IMR-90 (cell line): ENCODE measurements at regions not wholly inside any gene's neighbourhood (a gene's known extent, or its start where the extent isn't known, plus 50 kb on each side); places are given as distances from the start of the nearest gene placed in this dataset.

Experiments used
- ATAC-seq: fragments of 200-7000 bp; cut with Tn5 transposase; 2 replicates; pipeline ENCODE4 v1.9.1; 2020; ENCODE audit warnings: low read depth, mild to moderate bottlenecking, moderate library complexity
- BruUV-seq: library from RNA; stranded (reverse); fragments of 400-500 nt; replicated peaks from 2 replicates; lab custom pipeline; 2021; lab: Mats Ljungman, UMichigan
- CTCF ChIA-PET: fragments of 300-600 bp; formaldehyde crosslinking; extraction: SDS; loops from one replicate; lab custom pipeline; 2021; ENCODE audit warnings: antibody characterized with exemption; lab: Yijun Ruan, JAX
- POLR2A ChIA-PET: fragments of 300-600 bp; sonication (Branson Sonifier 250); formaldehyde crosslinking; loops from one replicate; lab custom pipeline; 2022; ENCODE audit warnings: antibody characterized with exemption; ENCODE audit not compliant: unreplicated experiment; lab: Charles Lee
- DNase-seq: peaks from one replicate; pipeline ENCODE4 v3.0.0; 2013
- H2AFZ ChIP-seq: replicated peaks from 2 replicates; pipeline ENCODE3; 2013; ENCODE audit warnings: low read length, mild to moderate bottlenecking; ENCODE audit not compliant: poor library complexity
- H2AK5ac ChIP-seq: 2 replicates; pipeline ENCODE4 v1.6.1; 2013; ENCODE audit warnings: low read depth, low read length, inconsistent platforms
- H2AK9ac ChIP-seq: replicated peaks from 2 replicates; pipeline ENCODE3; 2013; ENCODE audit warnings: mild to moderate bottlenecking, low read depth, low read length, moderate library complexity; ENCODE audit not compliant: poor library complexity
- H2BK120ac ChIP-seq: 2 replicates; pipeline ENCODE4 v1.6.1; 2013; ENCODE audit warnings: low read depth, low read length, inconsistent platforms
- H2BK15ac ChIP-seq: 3 replicates; pipeline ENCODE4 v1.6.1; 2013; ENCODE audit warnings: low read depth, low read length, inconsistent platforms
- H2BK20ac ChIP-seq: 2 replicates; pipeline ENCODE4 v1.6.1; 2013; ENCODE audit warnings: low read depth, mild to moderate bottlenecking, inconsistent platforms, low read length, moderate library complexity
- H2BK5ac ChIP-seq: 2 replicates; pipeline ENCODE4 v1.6.1; 2013; ENCODE audit warnings: mild to moderate bottlenecking, low read depth, low read length, inconsistent platforms; ENCODE audit not compliant: poor library complexity, severe bottlenecking
- H3K14ac ChIP-seq: replicated peaks from 2 replicates; pipeline ENCODE4 v1.6.1; 2013; ENCODE audit warnings: low read depth, low read length, inconsistent platforms
- H3K18ac ChIP-seq: 2 replicates; pipeline ENCODE4 v1.6.1; 2013; ENCODE audit warnings: low read depth, low read length, control low read depth
- H3K23ac ChIP-seq: 2 replicates; pipeline ENCODE4 v1.6.1; 2013; ENCODE audit warnings: low read depth, low read length, inconsistent platforms
- H3K27ac ChIP-seq: 2 replicates; pipeline ENCODE4 v1.5.1; 2013; ENCODE audit warnings: mild to moderate bottlenecking, control low read depth, low read length; ENCODE audit not compliant: insufficient read depth
- H3K27me3 ChIP-seq: 2 replicates; pipeline ENCODE4 v1.6.1; 2013; ENCODE audit warnings: low read length; ENCODE audit not compliant: control insufficient read depth, insufficient read depth
- H3K36me3 ChIP-seq: 2 replicates; pipeline ENCODE4 v1.6.1; 2013; ENCODE audit warnings: low read length, mixed read lengths; ENCODE audit not compliant: control insufficient read depth, insufficient read depth
- H3K4ac ChIP-seq: 2 replicates; pipeline ENCODE4 v1.6.1; 2013; ENCODE audit warnings: low read depth, low read length, inconsistent platforms
- H3K4me1 ChIP-seq: 2 replicates; pipeline ENCODE4 v1.6.1; 2013; ENCODE audit warnings: low read length, mixed read lengths; ENCODE audit not compliant: control insufficient read depth, insufficient read depth
- H3K4me2 ChIP-seq: 2 replicates; pipeline ENCODE4 v1.6.1; 2013; ENCODE audit warnings: low read depth, mild to moderate bottlenecking, control low read depth, low read length, moderate library complexity
- H3K4me3 ChIP-seq: 2 replicates; pipeline ENCODE4 v1.5.1; 2013; ENCODE audit warnings: low read depth, mild to moderate bottlenecking, control low read depth, low read length, moderate library complexity; ENCODE audit not compliant: insufficient read depth
- H3K56ac ChIP-seq: 2 replicates; pipeline ENCODE4 v1.6.1; 2013; ENCODE audit warnings: low read length, inconsistent platforms; ENCODE audit not compliant: insufficient read depth; ENCODE audit errors: extremely low read depth
- H3K79me1 ChIP-seq, 2 experiments: 2 replicates each; pipeline ENCODE4 v1.6.1; 2013; ENCODE audit warnings: low read length in 2 of 2, inconsistent platforms in 1 of 2, low read depth in 1 of 2
- H3K9ac ChIP-seq: 2 replicates; pipeline ENCODE4 v1.6.1; 2013; ENCODE audit warnings: low read depth, low read length, control low read depth
- H3K9me1 ChIP-seq: 2 replicates; pipeline ENCODE4 v1.6.1; 2013; ENCODE audit warnings: low read length, inconsistent platforms; ENCODE audit not compliant: insufficient read depth
- H3K9me3 ChIP-seq: 2 replicates; pipeline ENCODE4 v1.6.1; 2013; ENCODE audit warnings: low read length; ENCODE audit not compliant: control insufficient read depth, insufficient read depth
- H4K20me1 ChIP-seq: 2 replicates; pipeline ENCODE4 v1.6.1; 2013; ENCODE audit warnings: low read length, inconsistent platforms; ENCODE audit not compliant: insufficient read depth
- H4K5ac ChIP-seq: 2 replicates; pipeline ENCODE4 v1.6.1; 2013; ENCODE audit warnings: mild to moderate bottlenecking, low read depth, low read length, control low read depth
- H4K8ac ChIP-seq, 2 experiments: 2 replicates each; pipeline ENCODE4 v1.6.1; 2013; ENCODE audit warnings: low read depth in 2 of 2, low read length in 2 of 2, control low read depth in 1 of 2, inconsistent platforms in 1 of 2
- H4K91ac ChIP-seq: 2 replicates; pipeline ENCODE4 v1.6.1; 2013; ENCODE audit warnings: low read depth, low read length, inconsistent platforms; ENCODE audit not compliant: insufficient read depth
- CEBPB ChIP-seq: IDR thresholded peaks from 2 replicates; pipeline ENCODE4 v1.6.1; 2012; ENCODE audit warnings: low read depth, low read length, improper control_type of control experiment
- FOS ChIP-seq: fragments of 150-350 bp; IDR thresholded peaks from 2 replicates; pipeline ENCODE4 v1.6.1; 2016; ENCODE audit warnings: low read depth, low read length
- MAFK ChIP-seq: IDR thresholded peaks from 2 replicates; pipeline ENCODE4 v1.6.1; 2012; ENCODE audit warnings: low read depth, low read length, improper control_type of control experiment
- MAZ ChIP-seq: IDR thresholded peaks from 2 replicates; pipeline ENCODE4 v1.6.1; 2012; ENCODE audit warnings: low read depth, mild to moderate bottlenecking, low read length, improper control_type of control experiment, moderate library complexity, borderline replicate concordance
- RCOR1 ChIP-seq: IDR thresholded peaks from 2 replicates; pipeline ENCODE4 v1.6.1; 2012; ENCODE audit warnings: mild to moderate bottlenecking, low read length, improper control_type of control experiment; ENCODE audit not compliant: insufficient replicate concordance
- USF2 ChIP-seq: fragments of 150-350 bp; IDR thresholded peaks from 2 replicates; pipeline ENCODE4 v1.6.1; 2017; ENCODE audit warnings: mild to moderate bottlenecking, antibody characterized with exemption, low read length, low read depth
- WGBS, 2 experiments: methylation state at CpG; one replicate each; pipeline versions ENCODE4 v1.1.5 to v1.1.7; 2013; ENCODE audit warnings: missing lambda C conversion rate in 2 of 2; ENCODE audit not compliant: insufficient read length in 1 of 2; ENCODE audit errors: extremely low coverage in 2 of 2; 5-methylcytosine and 5-hydroxymethylcytosine counted together
- dilution Hi-C: fragments of 300-500 bp; cut with HindIII; formaldehyde crosslinking; loops from one replicate; pipeline ENCODE4 v1.14.3; 2018; ENCODE audit warnings: low sequenced_read_pairs; ENCODE audit not compliant: unreplicated experiment
- in situ Hi-C: fragments of 300-500 bp; cut with MboI; formaldehyde crosslinking; loops from 3 replicates; pipeline ENCODE4 v1.14.3; 2019; ENCODE audit warnings: low sequenced_read_pairs, inconsistent platforms, mixed read lengths
- intact Hi-C: fragments of 100-400 bp; cut with micrococcal nuclease; formaldehyde crosslinking; loops from 2 replicates; pipeline ENCODE4 v1.10.0; 2022

- in situ Hi-C loops: no loop called here
- Histone ChIP-seq H3K18ac (no peak overlapping the region), H3K4ac (no peak overlapping the region), H3K27ac (no peak overlapping the region), H3K9me1 (no peaks in the 10 kb centered on the region), H2AFZ (no peak overlapping the region), H3K4me3 (no peak overlapping the region), H2AK9ac (no peak overlapping the region), H3K4me2 (no peak overlapping the region), H3K14ac (no peak overlapping the region), H4K5ac (no peak overlapping the region), H3K4me1 (no peaks in the 10 kb centered on the region), H3K27me3 (no peaks in the 10 kb centered on the region), H4K20me1 (no peaks in the 10 kb centered on the region), H2BK20ac (no peak overlapping the region), H2AK5ac (no peak overlapping the region), H2BK120ac (no peak overlapping the region), H3K23ac (no peak overlapping the region), H3K56ac (no peak overlapping the region), H3K79me1 (no peaks in the 10 kb centered on the region), H2BK15ac (no peak overlapping the region), H3K9ac (no peak overlapping the region), H3K36me3 (no peaks in the 10 kb centered on the region), H4K91ac (no peak overlapping the region), H4K8ac (no peak overlapping the region), H3K9me3 (no peaks in the 10 kb centered on the region), H2BK5ac (no peak overlapping the region)
- dilution Hi-C loops: no loop called here
- TF ChIP-seq MAFK: no peak
- no peak for TF ChIP-seq CEBPB
- no peak for TF ChIP-seq FOS
- no peak for TF ChIP-seq RCOR1
- no peak for TF ChIP-seq USF2
- TF ChIP-seq MAZ: no peak
- no CpG with 5 or more reads among the region's 16 CpGs for WGBS, 2 experiments
- ATAC-seq: no peak
- no TSS peak for BruUV-seq
- DNase-seq: no peak
- intact Hi-C loops: no loop called here
- ChIA-PET POLR2A (no interaction called here), CTCF (no interaction called here)
These were observed 129.0 kb upstream of the WWC1 start for GRCh38 chr5:168162464-168162863.
